Panc1 (cell line): ENCODE measurements at regions not wholly inside any gene's neighbourhood (a gene's known extent, or its start where the extent isn't known, plus 50 kb on each side); places are given as distances from the start of the nearest gene placed in this dataset.

Experiments used
- ATAC-seq: fragments of 200-7000 bp; cut with Tn5 transposase; 2 replicates; pipeline ENCODE4 v1.9.1; 2020; ENCODE audit warnings: mild to moderate bottlenecking, moderate library complexity
- BruUV-seq: library from RNA; stranded (reverse); fragments of 400-500 nt; replicated peaks from 2 replicates; lab custom pipeline; 2021; lab: Mats Ljungman, UMichigan
- CTCF ChIA-PET: fragments of 300-600 bp; sonication (Branson Sonifier 250); formaldehyde crosslinking; loops from one replicate; lab custom pipeline; 2022; ENCODE audit warnings: antibody characterized with exemption; lab: Charles Lee
- POLR2A ChIA-PET: fragments of 300-600 bp; sonication (Branson Sonifier 250); formaldehyde crosslinking; loops from one replicate; lab custom pipeline; 2022; ENCODE audit warnings: antibody characterized with exemption; lab: Charles Lee
- DNase-seq: peaks from one replicate; pipeline ENCODE4 v3.0.0-alpha.2; 2010; ENCODE audit warnings: low read depth, low spot score
- H3K27ac ChIP-seq: 2 replicates; pipeline ENCODE4 v1.5.1; 2011; ENCODE audit warnings: mild to moderate bottlenecking, low read length, inconsistent platforms
- H3K27me3 ChIP-seq: fragments of 200-500 bp; sonication (Bioruptor generic); 2 replicates; pipeline ENCODE4 v1.6.0; 2014; ENCODE audit warnings: low read length, inconsistent platforms; ENCODE audit not compliant: control insufficient read depth, insufficient read depth
- H3K36me3 ChIP-seq: fragments of 200-500 bp; sonication (Bioruptor generic); 2 replicates; pipeline ENCODE4 v1.5.1; 2014; ENCODE audit warnings: inconsistent platforms, mild to moderate bottlenecking, low read length, moderate library complexity; ENCODE audit not compliant: control insufficient read depth, insufficient read depth
- H3K4me1 ChIP-seq: 2 replicates; pipeline ENCODE4 v1.5.1; 2011; ENCODE audit warnings: inconsistent platforms, mild to moderate bottlenecking, low read length, moderate library complexity; ENCODE audit not compliant: control insufficient read depth, insufficient read depth
- H3K4me3 ChIP-seq, 2 experiments: 2 replicates each; pipeline ENCODE4 v1.5.1; 2011 to 2012; ENCODE audit warnings: low read depth in 2 of 2, low read length in 2 of 2, mild to moderate bottlenecking in 2 of 2, inconsistent platforms in 1 of 2, moderate library complexity in 1 of 2
- H3K9me3 ChIP-seq: fragments of 200-500 bp; sonication (Bioruptor generic); 2 replicates; pipeline ENCODE4 v1.5.1; 2014; ENCODE audit warnings: low read depth, mild to moderate bottlenecking, inconsistent platforms, low read length, moderate library complexity; ENCODE audit not compliant: control insufficient read depth, insufficient read depth
- POLR2AphosphoS5 ChIP-seq: IDR thresholded peaks from 2 replicates; pipeline ENCODE4 v1.6.1; 2012; ENCODE audit warnings: mild to moderate bottlenecking, low read depth, low read length, moderate library complexity
- SIN3A ChIP-seq: IDR thresholded peaks from 2 replicates; pipeline ENCODE4 v1.6.1; 2012; ENCODE audit warnings: low read depth, mild to moderate bottlenecking, low read length, moderate library complexity, borderline replicate concordance; ENCODE audit not compliant: insufficient read depth
- TCF7L2 ChIP-seq: IDR thresholded peaks from 2 replicates; pipeline ENCODE4 v1.6.1; 2011; ENCODE audit warnings: mild to moderate bottlenecking, low read depth, low read length, inconsistent platforms
- in situ Hi-C: cut with HindIII; loops from 2 replicates; pipeline ENCODE4 v1.10.0; 2016; ENCODE audit warnings: low sequenced_read_pairs, low pct_unique_long_range_greater_than_20kb
- intact Hi-C: fragments of 100-400 bp; cut with micrococcal nuclease; formaldehyde crosslinking; loops from one replicate; pipeline ENCODE4 v1.10.0; 2022; ENCODE audit not compliant: unreplicated experiment
- TF ChIP-seq, protein P1 (sequence below): fragments of 450-650 bp; IDR thresholded peaks from 2 replicates; pipeline ENCODE4 v1.5.1; 2017; ENCODE audit warnings: mild to moderate bottlenecking
- TF ChIP-seq, protein P2 (sequence below), 2 experiments: IDR thresholded peaks; 2 replicates each; pipeline ENCODE4 v1.6.1; 2011 to 2012; ENCODE audit warnings: low read depth in 2 of 2, control low read depth in 1 of 2, low read length in 1 of 2, mild to moderate bottlenecking in 1 of 2, moderate library complexity in 1 of 2; ENCODE audit not compliant: insufficient read depth in 1 of 2

GRCh38 chr2:240291337-240292034 lies 144.0 kb upstream of the GPC1 start:
- no peaks in the 10 kb centered on the region for H3K27me3 ChIP-seq
- ATAC-seq (no peak), DNase-seq (no peak)
- POLR2A ChIA-PET: no interaction called here
- no peaks in the 10 kb centered on the region for H3K9me3 ChIP-seq
- no peak overlapping the region for H3K4me3 ChIP-seq
- no TSS peak for BruUV-seq
- CTCF ChIA-PET: no interaction called here
- H3K36me3 ChIP-seq: no peaks in the 10 kb centered on the region
- no peak overlapping the region for H3K27ac ChIP-seq
- in situ Hi-C loops (no loop called here), intact Hi-C loops (no loop called here)
- TF ChIP-seq TCF7L2: no peak
- TF ChIP-seq SIN3A: no peak
- TF ChIP-seq, protein P1, sequence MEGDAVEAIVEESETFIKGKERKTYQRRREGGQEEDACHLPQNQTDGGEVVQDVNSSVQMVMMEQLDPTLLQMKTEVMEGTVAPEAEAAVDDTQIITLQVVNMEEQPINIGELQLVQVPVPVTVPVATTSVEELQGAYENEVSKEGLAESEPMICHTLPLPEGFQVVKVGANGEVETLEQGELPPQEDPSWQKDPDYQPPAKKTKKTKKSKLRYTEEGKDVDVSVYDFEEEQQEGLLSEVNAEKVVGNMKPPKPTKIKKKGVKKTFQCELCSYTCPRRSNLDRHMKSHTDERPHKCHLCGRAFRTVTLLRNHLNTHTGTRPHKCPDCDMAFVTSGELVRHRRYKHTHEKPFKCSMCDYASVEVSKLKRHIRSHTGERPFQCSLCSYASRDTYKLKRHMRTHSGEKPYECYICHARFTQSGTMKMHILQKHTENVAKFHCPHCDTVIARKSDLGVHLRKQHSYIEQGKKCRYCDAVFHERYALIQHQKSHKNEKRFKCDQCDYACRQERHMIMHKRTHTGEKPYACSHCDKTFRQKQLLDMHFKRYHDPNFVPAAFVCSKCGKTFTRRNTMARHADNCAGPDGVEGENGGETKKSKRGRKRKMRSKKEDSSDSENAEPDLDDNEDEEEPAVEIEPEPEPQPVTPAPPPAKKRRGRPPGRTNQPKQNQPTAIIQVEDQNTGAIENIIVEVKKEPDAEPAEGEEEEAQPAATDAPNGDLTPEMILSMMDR: no peak
- no peak for TF ChIP-seq POLR2AphosphoS5
- TF ChIP-seq, protein P2, sequence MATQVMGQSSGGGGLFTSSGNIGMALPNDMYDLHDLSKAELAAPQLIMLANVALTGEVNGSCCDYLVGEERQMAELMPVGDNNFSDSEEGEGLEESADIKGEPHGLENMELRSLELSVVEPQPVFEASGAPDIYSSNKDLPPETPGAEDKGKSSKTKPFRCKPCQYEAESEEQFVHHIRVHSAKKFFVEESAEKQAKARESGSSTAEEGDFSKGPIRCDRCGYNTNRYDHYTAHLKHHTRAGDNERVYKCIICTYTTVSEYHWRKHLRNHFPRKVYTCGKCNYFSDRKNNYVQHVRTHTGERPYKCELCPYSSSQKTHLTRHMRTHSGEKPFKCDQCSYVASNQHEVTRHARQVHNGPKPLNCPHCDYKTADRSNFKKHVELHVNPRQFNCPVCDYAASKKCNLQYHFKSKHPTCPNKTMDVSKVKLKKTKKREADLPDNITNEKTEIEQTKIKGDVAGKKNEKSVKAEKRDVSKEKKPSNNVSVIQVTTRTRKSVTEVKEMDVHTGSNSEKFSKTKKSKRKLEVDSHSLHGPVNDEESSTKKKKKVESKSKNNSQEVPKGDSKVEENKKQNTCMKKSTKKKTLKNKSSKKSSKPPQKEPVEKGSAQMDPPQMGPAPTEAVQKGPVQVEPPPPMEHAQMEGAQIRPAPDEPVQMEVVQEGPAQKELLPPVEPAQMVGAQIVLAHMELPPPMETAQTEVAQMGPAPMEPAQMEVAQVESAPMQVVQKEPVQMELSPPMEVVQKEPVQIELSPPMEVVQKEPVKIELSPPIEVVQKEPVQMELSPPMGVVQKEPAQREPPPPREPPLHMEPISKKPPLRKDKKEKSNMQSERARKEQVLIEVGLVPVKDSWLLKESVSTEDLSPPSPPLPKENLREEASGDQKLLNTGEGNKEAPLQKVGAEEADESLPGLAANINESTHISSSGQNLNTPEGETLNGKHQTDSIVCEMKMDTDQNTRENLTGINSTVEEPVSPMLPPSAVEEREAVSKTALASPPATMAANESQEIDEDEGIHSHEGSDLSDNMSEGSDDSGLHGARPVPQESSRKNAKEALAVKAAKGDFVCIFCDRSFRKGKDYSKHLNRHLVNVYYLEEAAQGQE (IDR thresholded peaks at IDR 0.05; ENCODE audit: insufficient read depth in 1 of 2, low read depth in 2 of 2, low read length in 1 of 2): no peak
- no peaks in the 10 kb centered on the region for H3K4me1 ChIP-seq

GRCh38 chr2:240292035-240292574 lies 143.4 kb upstream of the GPC1 start:
- DNase-seq: no peak
- no peaks in the 10 kb centered on the region for H3K36me3 ChIP-seq
- H3K27me3 ChIP-seq: no peaks in the 10 kb centered on the region
- ChIA-PET POLR2A (no interaction called here), CTCF (no interaction called here)
- no peaks in the 10 kb centered on the region for H3K9me3 ChIP-seq
- no peaks in the 10 kb centered on the region for H3K4me1 ChIP-seq
- no peak for ATAC-seq
- intact Hi-C loops: no loop called here
- no peak overlapping the region for H3K4me3 ChIP-seq
- H3K27ac ChIP-seq: no peak overlapping the region
- in situ Hi-C loops: no loop called here
- TF ChIP-seq, protein P2 (IDR thresholded peaks at IDR 0.05; ENCODE audit: insufficient read depth in 1 of 2, low read depth in 2 of 2, low read length in 1 of 2): no peak
- TF ChIP-seq POLR2AphosphoS5 (no peak), SIN3A (no peak), TCF7L2 (no peak)
- TF ChIP-seq, protein P1: no peak
- BruUV-seq: no TSS peak
